A673 (cell line): ENCODE measurements at regions not wholly inside any gene's neighbourhood (a gene's known extent, or its start where the extent isn't known, plus 50 kb on each side); places are given as distances from the start of the nearest gene placed in this dataset.
A peak's percentile ranks its signal among the peaks of the same experiment; 100 is the strongest.

Experiments
- EZH2 ChIP-seq: fragments of 200-600 bp; sonication (generic); IDR thresholded peaks from 2 replicates; pipeline ENCODE4 v1.6.1; 2017; ENCODE audit warnings: borderline replicate concordance, low read depth, mild to moderate bottlenecking, mixed read lengths, antibody characterized with exemption, low read length; ENCODE audit not compliant: poor library complexity, severe bottlenecking
- TF ChIP-seq, protein P1 (sequence below): fragments of 300-800, 200-600 bp; sonication (generic); conservative IDR thresholded peaks from 2 replicates; pipeline ENCODE4 v1.5.1; 2017; ENCODE audit warnings: low read depth, mild to moderate bottlenecking, antibody characterized with exemption, low read length, moderate library complexity, mixed read lengths

DNA sequence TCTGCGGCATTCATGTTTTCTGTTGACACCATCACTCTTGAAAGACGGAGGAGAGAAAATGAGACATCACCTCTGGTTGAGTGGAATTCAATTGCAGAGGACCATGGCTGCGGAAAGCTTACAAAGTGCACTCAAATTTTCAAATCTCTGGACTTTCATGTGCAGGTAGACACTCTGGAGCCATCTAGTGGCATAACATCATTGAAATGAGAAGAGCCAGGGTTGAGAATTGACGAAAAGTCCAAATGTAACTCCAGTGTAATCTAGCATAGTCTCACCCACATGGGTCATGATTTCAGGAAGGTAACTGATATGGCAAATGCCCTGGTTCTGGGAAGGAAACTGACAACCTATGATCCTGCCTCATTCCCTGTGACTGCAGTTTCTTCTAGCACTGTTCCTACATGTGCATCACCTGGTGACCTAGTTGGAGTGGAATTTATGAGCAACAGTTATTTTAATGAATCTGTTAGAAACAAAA is 687.8 kb downstream of the KCNA4 start:
- TF ChIP-seq, protein P1, sequence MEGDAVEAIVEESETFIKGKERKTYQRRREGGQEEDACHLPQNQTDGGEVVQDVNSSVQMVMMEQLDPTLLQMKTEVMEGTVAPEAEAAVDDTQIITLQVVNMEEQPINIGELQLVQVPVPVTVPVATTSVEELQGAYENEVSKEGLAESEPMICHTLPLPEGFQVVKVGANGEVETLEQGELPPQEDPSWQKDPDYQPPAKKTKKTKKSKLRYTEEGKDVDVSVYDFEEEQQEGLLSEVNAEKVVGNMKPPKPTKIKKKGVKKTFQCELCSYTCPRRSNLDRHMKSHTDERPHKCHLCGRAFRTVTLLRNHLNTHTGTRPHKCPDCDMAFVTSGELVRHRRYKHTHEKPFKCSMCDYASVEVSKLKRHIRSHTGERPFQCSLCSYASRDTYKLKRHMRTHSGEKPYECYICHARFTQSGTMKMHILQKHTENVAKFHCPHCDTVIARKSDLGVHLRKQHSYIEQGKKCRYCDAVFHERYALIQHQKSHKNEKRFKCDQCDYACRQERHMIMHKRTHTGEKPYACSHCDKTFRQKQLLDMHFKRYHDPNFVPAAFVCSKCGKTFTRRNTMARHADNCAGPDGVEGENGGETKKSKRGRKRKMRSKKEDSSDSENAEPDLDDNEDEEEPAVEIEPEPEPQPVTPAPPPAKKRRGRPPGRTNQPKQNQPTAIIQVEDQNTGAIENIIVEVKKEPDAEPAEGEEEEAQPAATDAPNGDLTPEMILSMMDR: peak; percentile 99
- no peak for TF ChIP-seq EZH2
